ENCODE measurements at regions not wholly inside any gene's neighbourhood (a gene's known extent, or its start where the extent isn't known, plus 50 kb on each side); places are given as distances from the start of the nearest gene placed in this dataset.

DNA sequence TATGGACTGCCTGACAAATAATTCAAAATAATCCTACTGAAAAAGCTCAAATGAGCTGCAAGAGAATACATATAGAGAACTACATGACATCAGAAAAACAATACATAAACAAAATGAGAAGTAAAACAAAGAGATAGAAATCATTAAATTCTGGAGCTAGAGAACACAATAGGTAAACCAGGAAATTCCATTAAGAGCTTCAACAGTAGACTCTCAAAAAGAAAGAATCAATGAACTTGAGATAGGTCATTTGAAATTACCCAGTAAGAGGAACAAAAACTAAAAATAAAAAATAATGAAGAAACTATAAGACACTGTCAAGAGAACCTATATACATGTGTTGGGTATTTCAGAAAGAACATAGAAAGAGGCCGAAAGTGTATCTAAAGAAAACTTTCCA is 186.3 kb downstream of the PTN start:
- H3K4me3 Mint-ChIP-seq (ENCODE audit: unreplicated experiment) = no peak overlapping the region
- intact Hi-C loops (cut with micrococcal nuclease) = no loop called here
- POLR2A ChIA-PET = interaction anchor here (0.7 kb wide), 1 partner anchor 444 kb away, joined by 3 read pairs; no protein-coding TSS in a partner anchor

GRCh38 chr7:137151690-137152052 is 191.9 kb downstream of the PTN start:
- H3K9me3 Mint-ChIP-seq (ENCODE audit: unreplicated experiment) = no peaks in the 10 kb centered on the region
- TF ChIP-seq, protein P1, sequence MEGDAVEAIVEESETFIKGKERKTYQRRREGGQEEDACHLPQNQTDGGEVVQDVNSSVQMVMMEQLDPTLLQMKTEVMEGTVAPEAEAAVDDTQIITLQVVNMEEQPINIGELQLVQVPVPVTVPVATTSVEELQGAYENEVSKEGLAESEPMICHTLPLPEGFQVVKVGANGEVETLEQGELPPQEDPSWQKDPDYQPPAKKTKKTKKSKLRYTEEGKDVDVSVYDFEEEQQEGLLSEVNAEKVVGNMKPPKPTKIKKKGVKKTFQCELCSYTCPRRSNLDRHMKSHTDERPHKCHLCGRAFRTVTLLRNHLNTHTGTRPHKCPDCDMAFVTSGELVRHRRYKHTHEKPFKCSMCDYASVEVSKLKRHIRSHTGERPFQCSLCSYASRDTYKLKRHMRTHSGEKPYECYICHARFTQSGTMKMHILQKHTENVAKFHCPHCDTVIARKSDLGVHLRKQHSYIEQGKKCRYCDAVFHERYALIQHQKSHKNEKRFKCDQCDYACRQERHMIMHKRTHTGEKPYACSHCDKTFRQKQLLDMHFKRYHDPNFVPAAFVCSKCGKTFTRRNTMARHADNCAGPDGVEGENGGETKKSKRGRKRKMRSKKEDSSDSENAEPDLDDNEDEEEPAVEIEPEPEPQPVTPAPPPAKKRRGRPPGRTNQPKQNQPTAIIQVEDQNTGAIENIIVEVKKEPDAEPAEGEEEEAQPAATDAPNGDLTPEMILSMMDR (IDR thresholded peaks at IDR 0.05; ENCODE audit: unreplicated experiment) = no peak
- H3K27ac Mint-ChIP-seq (ENCODE audit: low read depth, unreplicated experiment) = no peak overlapping the region
- POLR2A ChIA-PET = no interaction called here
- no peaks in the 10 kb centered on the region for H3K36me3 Mint-ChIP-seq (ENCODE audit: insufficient read depth, unreplicated experiment)
- H3K4me1 Mint-ChIP-seq (ENCODE audit: insufficient read depth, unreplicated experiment) = no peaks in the 10 kb centered on the region
- intact Hi-C loops (cut with micrococcal nuclease) = no loop called here
- no peak for DNase-seq (ENCODE audit: unreplicated experiment)
- BruUV-seq (replicated peaks) = no TSS peak
- CTCF ChIA-PET = interaction anchor here (0.6 kb wide), 1 partner anchor 498 kb away, joined by 4 read pairs; no protein-coding TSS in a partner anchor
- H3K4me3 Mint-ChIP-seq (ENCODE audit: unreplicated experiment) = no peak overlapping the region
- H3K27me3 Mint-ChIP-seq (ENCODE audit: insufficient read depth, unreplicated experiment) = no peaks in the 10 kb centered on the region

More for the DNA sequence above, 186.3 kb downstream of the PTN start:
- Mint-ChIP-seq H3K4me1 (ENCODE audit: insufficient read depth, unreplicated experiment) (no peaks in the 10 kb centered on the region), H3K9me3 (ENCODE audit: unreplicated experiment) (no peaks in the 10 kb centered on the region), H3K36me3 (ENCODE audit: insufficient read depth, unreplicated experiment) (no peaks in the 10 kb centered on the region), H3K27ac (ENCODE audit: low read depth, unreplicated experiment) (no peak overlapping the region), H3K27me3 (ENCODE audit: insufficient read depth, unreplicated experiment) (no peaks in the 10 kb centered on the region)
- CTCF ChIA-PET = interaction anchor here (1.0 to 1.1 kb wide), 2 partner anchors 90 to 298 kb away, joined by 3 to 5 read pairs; no protein-coding TSS in a partner anchor
- TF ChIP-seq, protein P1 (IDR thresholded peaks at IDR 0.05; ENCODE audit: unreplicated experiment) = no peak
- no TSS peak for BruUV-seq (replicated peaks)
- no peak for DNase-seq (ENCODE audit: unreplicated experiment)

DNA sequence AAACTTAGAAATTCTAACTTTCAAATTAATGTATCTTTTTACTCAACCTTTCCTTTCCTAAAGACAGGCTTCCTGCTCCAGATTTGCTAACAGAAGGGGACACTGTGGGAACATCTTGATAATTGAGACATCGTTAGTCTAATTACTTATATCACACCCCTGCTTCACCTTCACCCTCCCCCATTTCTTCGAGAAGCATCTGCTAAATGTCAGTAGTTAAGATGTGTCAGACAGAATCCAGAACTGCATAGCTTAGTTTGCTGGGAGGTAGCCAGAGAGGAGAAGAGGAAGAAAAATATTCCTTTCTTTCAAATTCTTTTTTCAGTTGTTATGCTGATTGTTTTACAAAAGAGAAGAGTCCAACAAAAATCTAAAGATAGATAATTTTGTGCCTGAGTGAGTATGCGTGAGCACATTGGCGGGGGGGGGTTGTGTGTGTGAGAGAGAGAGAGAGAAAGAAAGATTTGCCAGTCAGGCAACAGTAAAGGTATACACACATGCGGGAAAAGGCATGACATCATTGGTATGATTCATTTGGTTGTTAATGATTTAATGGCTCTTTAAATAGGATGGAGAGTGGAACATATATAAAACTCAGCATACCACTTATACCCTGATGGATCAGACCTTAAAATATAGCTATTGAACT is 192.4 kb downstream of the PTN start:
- no peak overlapping the region for H3K4me3 Mint-ChIP-seq (ENCODE audit: unreplicated experiment)
- DNase-seq (ENCODE audit: unreplicated experiment) = no peak
- TF ChIP-seq, protein P1 (IDR thresholded peaks at IDR 0.05; ENCODE audit: unreplicated experiment) = no peak
- no TSS peak for BruUV-seq (replicated peaks)
- H3K36me3 Mint-ChIP-seq (ENCODE audit: insufficient read depth, unreplicated experiment) = no peaks in the 10 kb centered on the region
- no peak overlapping the region for H3K27ac Mint-ChIP-seq (ENCODE audit: low read depth, unreplicated experiment)
- POLR2A ChIA-PET = no interaction called here
- CTCF ChIA-PET = interaction anchor here (0.6 kb wide), 1 partner anchor 497 kb away, joined by 4 read pairs; no protein-coding TSS in a partner anchor
- no peaks in the 10 kb centered on the region for H3K4me1 Mint-ChIP-seq (ENCODE audit: insufficient read depth, unreplicated experiment)
- H3K9me3 Mint-ChIP-seq (ENCODE audit: unreplicated experiment) = no peaks in the 10 kb centered on the region
- intact Hi-C loops (cut with micrococcal nuclease) = no loop called here
- no peaks in the 10 kb centered on the region for H3K27me3 Mint-ChIP-seq (ENCODE audit: insufficient read depth, unreplicated experiment)

DNA sequence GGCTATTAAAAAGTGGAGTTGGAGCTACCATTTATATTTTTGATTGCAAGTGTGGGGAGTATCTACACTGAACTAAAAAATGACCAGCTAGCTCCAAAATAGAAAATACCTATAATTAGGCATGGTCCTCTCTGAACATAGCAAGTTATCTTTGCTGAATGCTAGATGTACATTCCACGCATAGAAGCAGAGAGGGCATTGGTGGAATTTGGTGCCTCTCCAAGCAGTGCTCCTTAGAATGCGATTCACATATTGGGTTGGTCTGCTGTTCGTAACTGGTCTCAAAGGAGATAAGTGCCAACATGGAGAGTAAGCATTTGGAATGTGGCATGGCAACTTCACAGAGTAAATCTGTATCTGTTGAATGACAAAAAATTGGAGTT is 196.2 kb downstream of the PTN start:
- H3K36me3 Mint-ChIP-seq (ENCODE audit: insufficient read depth, unreplicated experiment) = no peaks in the 10 kb centered on the region
- intact Hi-C loops (cut with micrococcal nuclease) = no loop called here
- ChIA-PET POLR2A (no interaction called here), CTCF (interaction anchor here (1.1 kb wide), 1 partner anchor 36 kb away, joined by 4 read pairs; no protein-coding TSS in a partner anchor)
- H3K27ac Mint-ChIP-seq (ENCODE audit: low read depth, unreplicated experiment) = no peak overlapping the region
- no peaks in the 10 kb centered on the region for H3K9me3 Mint-ChIP-seq (ENCODE audit: unreplicated experiment)
- no TSS peak for BruUV-seq (replicated peaks)
- H3K4me3 Mint-ChIP-seq (ENCODE audit: unreplicated experiment) = no peak overlapping the region
- DNase-seq (ENCODE audit: unreplicated experiment) = no peak
- H3K4me1 Mint-ChIP-seq (ENCODE audit: insufficient read depth, unreplicated experiment) = no peaks in the 10 kb centered on the region
- TF ChIP-seq, protein P1 (IDR thresholded peaks at IDR 0.05; ENCODE audit: unreplicated experiment) = no peak
- H3K27me3 Mint-ChIP-seq (ENCODE audit: insufficient read depth, unreplicated experiment) = no peaks in the 10 kb centered on the region
